Smooth muscle cell (in vitro differentiated cells): ENCODE measurements at regions not wholly inside any gene's neighbourhood (a gene's known extent, or its start where the extent isn't known, plus 50 kb on each side); places are given as distances from the start of the nearest gene placed in this dataset.

Source experiments
- DNase-seq: peaks from one replicate; lab custom pipeline; 2025; ENCODE audit not compliant: unreplicated experiment; lab: John Stamatoyannopoulos, UW
- H2AFZ ChIP-seq: fragments of 200-600 bp; sonication (generic); 2 replicates; pipeline ENCODE4 v1.6.0; 2016; ENCODE audit warnings: antibody characterized with exemption, low read depth, mild to moderate bottlenecking
- H3F3A ChIP-seq: fragments of 200-600 bp; sonication (generic); 2 replicates; pipeline ENCODE4 v1.6.0; 2017; ENCODE audit warnings: antibody characterized with exemption, low read depth
- H3K27ac ChIP-seq: fragments of 200-600 bp; sonication (generic); 2 replicates; pipeline ENCODE4 v1.5.1; 2016; ENCODE audit warnings: low read depth, mild to moderate bottlenecking
- H3K27me3 ChIP-seq: fragments of 200-600 bp; sonication (generic); 2 replicates; pipeline ENCODE4 v1.6.1; 2016; ENCODE audit warnings: low read depth, mild to moderate bottlenecking
- H3K36me3 ChIP-seq: fragments of 200-600 bp; sonication (generic); 2 replicates; pipeline ENCODE4 v1.5.1; 2016; ENCODE audit warnings: low read depth
- H3K4me1 ChIP-seq: fragments of 200-600 bp; sonication (generic); 2 replicates; pipeline ENCODE4 v1.5.1; 2016; ENCODE audit warnings: low read depth
- H3K4me2 ChIP-seq: fragments of 200-600 bp; sonication (generic); 2 replicates; pipeline ENCODE4 v1.6.0; 2016; ENCODE audit warnings: mild to moderate bottlenecking
- H3K4me3 ChIP-seq: fragments of 200-600 bp; sonication (generic); 2 replicates; pipeline ENCODE4 v1.5.1; 2016; ENCODE audit warnings: mild to moderate bottlenecking
- H3K79me2 ChIP-seq: fragments of 200-600 bp; sonication (generic); 2 replicates; pipeline ENCODE4 v1.6.0; 2016; ENCODE audit warnings: low read depth, mild to moderate bottlenecking
- H3K9ac ChIP-seq: fragments of 200-600 bp; sonication (generic); 2 replicates; pipeline ENCODE4 v1.6.0; 2016; ENCODE audit warnings: low read depth
- H3K9me3 ChIP-seq: fragments of 200-600 bp; sonication (generic); replicated peaks from 2 replicates; pipeline ENCODE4 v1.5.1; 2016; ENCODE audit warnings: low read depth
- H4K20me1 ChIP-seq: fragments of 200-600 bp; sonication (generic); 2 replicates; pipeline ENCODE4 v1.6.0; 2016; ENCODE audit warnings: low read depth
- CTCF ChIP-seq: fragments of 200-600 bp; sonication (generic); IDR thresholded peaks from 2 replicates; pipeline ENCODE4 v1.5.1; 2017; ENCODE audit warnings: borderline replicate concordance, mild to moderate bottlenecking, antibody characterized with exemption; ENCODE audit not compliant: insufficient read depth, poor library complexity, severe bottlenecking
- WGBS: methylation state at CpG from one replicate; pipeline ENCODE4 v1.1.7; 2016; ENCODE audit warnings: low lambda C conversion rate; 5-methylcytosine and 5-hydroxymethylcytosine counted together

GRCh38 chr3:74302969-74303368, 311.5 kb downstream of the CNTN3 start:
- Histone ChIP-seq H3K27me3 (peaks cover 7% of the 10 kb centered on the region), H2AFZ (no peak overlapping the region), H3K79me2 (no peaks in the 10 kb centered on the region), H3K36me3 (no peaks in the 10 kb centered on the region), H3K27ac (no peak overlapping the region), H3K4me2 (no peak overlapping the region), H3K9me3 (no peaks in the 10 kb centered on the region), H3F3A (no peaks in the 10 kb centered on the region), H3K9ac (no peak overlapping the region), H4K20me1 (no peaks in the 10 kb centered on the region), H3K4me3 (no peak overlapping the region), H3K4me1 (no peaks in the 10 kb centered on the region)
- DNase-seq: no peak
- no peak for TF ChIP-seq CTCF
- 62% methylated on average over 1 of the region's 1 CpG for WGBS

GRCh38 chr3:74302281-74302680, 312.2 kb downstream of the CNTN3 start:
- no peak overlapping the region for H3K4me3 ChIP-seq
- no peak overlapping the region for H3K27ac ChIP-seq
- no peak for TF ChIP-seq CTCF
- WGBS: 78% methylated on average over 1 of the region's 1 CpG
- H3K36me3 ChIP-seq: no peaks in the 10 kb centered on the region
- no peaks in the 10 kb centered on the region for H3K9me3 ChIP-seq
- no peaks in the 10 kb centered on the region for H3K79me2 ChIP-seq
- no peak for DNase-seq
- no peak overlapping the region for H3K9ac ChIP-seq
- H3K4me1 ChIP-seq: no peaks in the 10 kb centered on the region
- H4K20me1 ChIP-seq: no peaks in the 10 kb centered on the region
- H3K4me2 ChIP-seq: no peak overlapping the region
- peaks cover 7% of the 10 kb centered on the region for H3K27me3 ChIP-seq
- H2AFZ ChIP-seq: no peak overlapping the region
- H3F3A ChIP-seq: no peaks in the 10 kb centered on the region

DNA sequence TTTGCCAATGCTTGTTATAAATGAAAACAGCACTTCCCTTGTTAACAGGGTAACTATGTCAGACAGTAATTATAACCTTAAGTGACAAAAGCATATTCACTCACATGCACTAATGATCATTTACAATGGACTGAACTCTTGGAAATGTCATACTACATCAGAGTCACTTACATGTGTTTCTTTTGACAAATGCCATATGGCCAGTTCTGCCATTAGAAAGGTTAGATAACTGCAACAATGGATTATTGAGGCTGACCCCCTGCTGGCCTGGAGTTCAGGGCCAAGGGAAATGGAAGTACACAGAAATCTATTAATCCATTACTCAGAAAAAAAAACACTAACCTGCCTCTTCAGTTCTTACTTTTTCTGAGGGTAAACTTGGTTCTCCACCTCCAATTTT, 313.4 kb downstream of the CNTN3 start:
- no peaks in the 10 kb centered on the region for H4K20me1 ChIP-seq
- H2AFZ ChIP-seq: no peak overlapping the region
- H3K4me1 ChIP-seq: no peaks in the 10 kb centered on the region
- H3K9ac ChIP-seq: no peak overlapping the region
- no peaks in the 10 kb centered on the region for H3K36me3 ChIP-seq
- H3K4me3 ChIP-seq: no peak overlapping the region
- H3K9me3 ChIP-seq: no peaks in the 10 kb centered on the region
- DNase-seq: no peak
- H3K27ac ChIP-seq: no peak overlapping the region
- H3F3A ChIP-seq: no peaks in the 10 kb centered on the region
- H3K79me2 ChIP-seq: no peaks in the 10 kb centered on the region
- TF ChIP-seq CTCF: no peak
- no peaks in the 10 kb centered on the region for H3K27me3 ChIP-seq
- no peak overlapping the region for H3K4me2 ChIP-seq

- no peak for DNase-seq
- Histone ChIP-seq H3K79me2 (no peaks in the 10 kb centered on the region), H3K27me3 (no peaks in the 10 kb centered on the region), H3K4me3 (no peak overlapping the region), H3K36me3 (no peaks in the 10 kb centered on the region), H4K20me1 (no peaks in the 10 kb centered on the region), H3K9me3 (no peaks in the 10 kb centered on the region), H2AFZ (no peak overlapping the region), H3K4me2 (no peak overlapping the region), H3F3A (no peaks in the 10 kb centered on the region), H3K27ac (no peak overlapping the region), H3K4me1 (no peaks in the 10 kb centered on the region), H3K9ac (no peak overlapping the region)
- no peak for TF ChIP-seq CTCF
- 73% methylated on average over 1 of the region's 1 CpG for WGBS
Observed at GRCh38 chr3:74295479-74295878, 319.0 kb downstream of the CNTN3 start.
